ENCODE measurements at regions not wholly inside any gene's neighbourhood (a gene's known extent, or its start where the extent isn't known, plus 50 kb on each side); places are given as distances from the start of the nearest gene placed in this dataset.

- DNase-seq (ENCODE audit: low spot score): no peak
- no peaks in the 10 kb centered on the region for H3K36me3 ChIP-seq
- TF ChIP-seq, protein P1, sequence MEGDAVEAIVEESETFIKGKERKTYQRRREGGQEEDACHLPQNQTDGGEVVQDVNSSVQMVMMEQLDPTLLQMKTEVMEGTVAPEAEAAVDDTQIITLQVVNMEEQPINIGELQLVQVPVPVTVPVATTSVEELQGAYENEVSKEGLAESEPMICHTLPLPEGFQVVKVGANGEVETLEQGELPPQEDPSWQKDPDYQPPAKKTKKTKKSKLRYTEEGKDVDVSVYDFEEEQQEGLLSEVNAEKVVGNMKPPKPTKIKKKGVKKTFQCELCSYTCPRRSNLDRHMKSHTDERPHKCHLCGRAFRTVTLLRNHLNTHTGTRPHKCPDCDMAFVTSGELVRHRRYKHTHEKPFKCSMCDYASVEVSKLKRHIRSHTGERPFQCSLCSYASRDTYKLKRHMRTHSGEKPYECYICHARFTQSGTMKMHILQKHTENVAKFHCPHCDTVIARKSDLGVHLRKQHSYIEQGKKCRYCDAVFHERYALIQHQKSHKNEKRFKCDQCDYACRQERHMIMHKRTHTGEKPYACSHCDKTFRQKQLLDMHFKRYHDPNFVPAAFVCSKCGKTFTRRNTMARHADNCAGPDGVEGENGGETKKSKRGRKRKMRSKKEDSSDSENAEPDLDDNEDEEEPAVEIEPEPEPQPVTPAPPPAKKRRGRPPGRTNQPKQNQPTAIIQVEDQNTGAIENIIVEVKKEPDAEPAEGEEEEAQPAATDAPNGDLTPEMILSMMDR (IDR thresholded peaks at IDR 0.05): no peak
These were observed 662.8 kb downstream of the PTPRC start for GRCh38 chr1:199301472-199302217.

GRCh38 chr1:199302554-199302953, 663.7 kb downstream of the PTPRC start:
- Histone ChIP-seq H3K4me1 (ENCODE audit: control insufficient read depth in 1 of 2, low read depth in 2 of 2) (no peaks in the 10 kb centered on the region), H3K4me3 (no peak overlapping the region)
- no peak for ATAC-seq (ENCODE audit: insufficient number of reproducible peaks, low FRiP score, low read depth)

More at GRCh38 chr1:199301472-199302217, 662.8 kb downstream of the PTPRC start:
- Histone ChIP-seq H3K27me3 (replicated peaks; ENCODE audit: insufficient read depth) (no peaks in the 10 kb centered on the region), H3K9me3 (no peaks in the 10 kb centered on the region), H3K4me3 (no peak overlapping the region), H3K27ac (no peak overlapping the region), H3K4me1 (ENCODE audit: control insufficient read depth in 1 of 2, low read depth in 2 of 2) (no peaks in the 10 kb centered on the region)
- ATAC-seq (ENCODE audit: insufficient number of reproducible peaks, low FRiP score, low read depth): no peak

DNA sequence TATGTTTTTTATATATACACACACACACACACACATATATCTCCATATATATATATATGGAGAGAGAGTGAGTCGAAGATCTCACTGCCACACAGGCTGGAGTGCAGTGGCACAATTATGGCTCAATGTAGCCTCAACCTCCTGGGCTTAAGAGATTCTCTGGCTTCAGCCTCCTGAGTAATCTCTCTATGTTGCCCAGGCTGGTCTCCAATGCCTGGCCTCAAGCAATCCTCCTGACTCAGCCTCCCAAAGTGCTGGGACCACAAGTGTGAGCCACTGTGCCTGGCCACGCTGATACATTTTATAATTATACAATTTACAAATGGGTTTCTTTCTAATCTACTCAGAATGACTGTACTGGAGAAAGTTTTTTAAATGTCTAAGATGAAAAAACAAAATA, 664.2 kb downstream of the PTPRC start:
- TF ChIP-seq, protein P1 (IDR thresholded peaks at IDR 0.05): no peak
- no peak overlapping the region for H3K4me3 ChIP-seq
- H3K27me3 ChIP-seq (replicated peaks; ENCODE audit: insufficient read depth): no peaks in the 10 kb centered on the region
- H3K36me3 ChIP-seq: no peaks in the 10 kb centered on the region
- no peaks in the 10 kb centered on the region for H3K9me3 ChIP-seq
- no peak overlapping the region for H3K27ac ChIP-seq
- H3K4me1 ChIP-seq (ENCODE audit: control insufficient read depth in 1 of 2, low read depth in 2 of 2): no peaks in the 10 kb centered on the region
- DNase-seq (ENCODE audit: low spot score): no peak
- ATAC-seq (ENCODE audit: insufficient number of reproducible peaks, low FRiP score, low read depth): no peak

More at GRCh38 chr1:199302554-199302953, 663.7 kb downstream of the PTPRC start:
- no peaks in the 10 kb centered on the region for H3K9me3 ChIP-seq
- no peak overlapping the region for H3K27ac ChIP-seq
- TF ChIP-seq, protein P1 (IDR thresholded peaks at IDR 0.05): no peak
- DNase-seq (ENCODE audit: low spot score): no peak
- H3K36me3 ChIP-seq: no peaks in the 10 kb centered on the region
- H3K27me3 ChIP-seq (replicated peaks; ENCODE audit: insufficient read depth): no peaks in the 10 kb centered on the region

GRCh38 chr1:199305053-199305452, 666.2 kb downstream of the PTPRC start:
- DNase-seq (ENCODE audit: low spot score) (no peak), ATAC-seq (ENCODE audit: insufficient number of reproducible peaks, low FRiP score, low read depth) (no peak)
- TF ChIP-seq, protein P1 (IDR thresholded peaks at IDR 0.05): no peak
- Histone ChIP-seq H3K9me3 (no peaks in the 10 kb centered on the region), H3K4me3 (no peak overlapping the region), H3K27me3 (replicated peaks; ENCODE audit: insufficient read depth) (no peaks in the 10 kb centered on the region), H3K4me1 (ENCODE audit: control insufficient read depth in 1 of 2, low read depth in 2 of 2) (no peaks in the 10 kb centered on the region), H3K27ac (no peak overlapping the region), H3K36me3 (no peaks in the 10 kb centered on the region)

DNA sequence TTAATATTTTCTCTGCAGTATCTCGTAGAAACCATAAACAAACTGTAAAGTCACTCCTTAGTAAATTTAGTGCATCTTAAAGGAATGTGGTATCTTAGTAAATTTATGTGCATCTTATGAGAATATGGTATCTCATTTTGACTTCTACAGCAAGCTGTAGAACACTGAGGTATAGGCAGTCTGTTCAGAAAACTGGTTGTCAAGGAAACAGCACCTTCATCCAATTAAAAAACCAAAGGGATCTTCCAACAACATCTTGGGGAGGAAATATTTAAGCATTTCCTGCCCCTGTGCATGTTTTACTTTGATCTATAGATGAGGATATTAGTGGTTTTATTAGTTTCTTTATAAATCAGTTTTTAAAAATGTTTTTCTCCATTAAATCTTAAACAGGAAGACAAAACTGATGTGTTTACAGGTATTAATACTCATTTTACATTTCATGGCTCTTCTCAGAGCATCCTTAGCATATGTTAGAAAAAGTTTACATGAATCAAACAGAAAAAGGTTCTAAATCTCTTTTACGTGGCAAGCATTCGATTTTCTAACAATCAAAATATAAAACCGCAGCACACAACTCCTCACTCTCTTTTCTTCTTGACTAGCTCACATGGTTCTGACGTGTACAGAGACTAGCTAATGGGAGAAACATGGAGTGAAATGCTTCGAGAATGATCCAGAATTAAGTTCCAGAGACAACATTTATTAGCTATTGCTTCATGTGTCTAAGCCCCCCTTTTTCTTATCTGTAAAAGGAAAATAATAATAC, 668.8 kb downstream of the PTPRC start:
- DNase-seq (ENCODE audit: low spot score): no peak
- Histone ChIP-seq H3K27ac (no peak overlapping the region), H3K4me1 (ENCODE audit: control insufficient read depth in 1 of 2, low read depth in 2 of 2) (no peaks in the 10 kb centered on the region), H3K4me3 (no peak overlapping the region), H3K27me3 (replicated peaks; ENCODE audit: insufficient read depth) (no peaks in the 10 kb centered on the region), H3K9me3 (no peaks in the 10 kb centered on the region), H3K36me3 (no peaks in the 10 kb centered on the region)
- TF ChIP-seq, protein P1 (IDR thresholded peaks at IDR 0.05): no peak
- no peak for ATAC-seq (ENCODE audit: insufficient number of reproducible peaks, low FRiP score, low read depth)

Measured in thoracic aorta (tissue), 2 donors.